ENCODE measurements at regions not wholly inside any gene's neighbourhood (a gene's known extent, or its start where the extent isn't known, plus 50 kb on each side); places are given as distances from the start of the nearest gene placed in this dataset.

DNA sequence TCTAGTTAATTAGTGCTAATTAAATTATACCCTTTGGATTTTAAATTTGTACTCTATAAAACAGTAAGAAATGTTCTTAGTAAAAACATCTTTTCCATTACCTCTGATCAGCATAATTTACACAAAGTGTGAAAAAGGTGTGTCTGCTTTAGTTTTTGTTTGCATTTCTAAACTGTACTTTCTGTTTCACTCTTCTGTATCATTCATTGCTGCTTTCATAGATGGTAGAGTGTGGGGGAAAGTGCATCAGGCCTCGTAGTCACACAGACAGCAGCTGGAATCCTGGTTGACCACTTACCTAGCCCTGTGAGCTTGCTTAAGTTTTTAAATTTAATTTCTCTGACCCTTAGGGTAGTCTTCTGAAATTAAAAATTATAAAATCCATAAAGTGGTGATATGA is 275.4 kb upstream of the PITX2 start:
- Mint-ChIP-seq H3K36me3 (ENCODE audit: low read depth) (no peaks in the 10 kb centered on the region), H3K27ac (ENCODE audit: unreplicated experiment) (no peak overlapping the region), H3K9me3 (ENCODE audit: low read depth) (no peaks in the 10 kb centered on the region), H3K4me3 (ENCODE audit: unreplicated experiment) (no peak overlapping the region), H3K27me3 (ENCODE audit: low read depth) (peaks cover 21% of the 10 kb centered on the region), H3K4me1 (ENCODE audit: low read depth) (no peaks in the 10 kb centered on the region)
- TF ChIP-seq, protein P1, sequence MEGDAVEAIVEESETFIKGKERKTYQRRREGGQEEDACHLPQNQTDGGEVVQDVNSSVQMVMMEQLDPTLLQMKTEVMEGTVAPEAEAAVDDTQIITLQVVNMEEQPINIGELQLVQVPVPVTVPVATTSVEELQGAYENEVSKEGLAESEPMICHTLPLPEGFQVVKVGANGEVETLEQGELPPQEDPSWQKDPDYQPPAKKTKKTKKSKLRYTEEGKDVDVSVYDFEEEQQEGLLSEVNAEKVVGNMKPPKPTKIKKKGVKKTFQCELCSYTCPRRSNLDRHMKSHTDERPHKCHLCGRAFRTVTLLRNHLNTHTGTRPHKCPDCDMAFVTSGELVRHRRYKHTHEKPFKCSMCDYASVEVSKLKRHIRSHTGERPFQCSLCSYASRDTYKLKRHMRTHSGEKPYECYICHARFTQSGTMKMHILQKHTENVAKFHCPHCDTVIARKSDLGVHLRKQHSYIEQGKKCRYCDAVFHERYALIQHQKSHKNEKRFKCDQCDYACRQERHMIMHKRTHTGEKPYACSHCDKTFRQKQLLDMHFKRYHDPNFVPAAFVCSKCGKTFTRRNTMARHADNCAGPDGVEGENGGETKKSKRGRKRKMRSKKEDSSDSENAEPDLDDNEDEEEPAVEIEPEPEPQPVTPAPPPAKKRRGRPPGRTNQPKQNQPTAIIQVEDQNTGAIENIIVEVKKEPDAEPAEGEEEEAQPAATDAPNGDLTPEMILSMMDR (IDR thresholded peaks at IDR 0.05), result no peak
- DNase-seq (ENCODE audit: low spot score), result no peak

GRCh38 chr4:110900213-110900769 is 277.4 kb upstream of the PITX2 start:
- Mint-ChIP-seq H3K27me3 (ENCODE audit: low read depth) (peaks cover 21% of the 10 kb centered on the region), H3K27ac (ENCODE audit: unreplicated experiment) (no peak overlapping the region)

DNA sequence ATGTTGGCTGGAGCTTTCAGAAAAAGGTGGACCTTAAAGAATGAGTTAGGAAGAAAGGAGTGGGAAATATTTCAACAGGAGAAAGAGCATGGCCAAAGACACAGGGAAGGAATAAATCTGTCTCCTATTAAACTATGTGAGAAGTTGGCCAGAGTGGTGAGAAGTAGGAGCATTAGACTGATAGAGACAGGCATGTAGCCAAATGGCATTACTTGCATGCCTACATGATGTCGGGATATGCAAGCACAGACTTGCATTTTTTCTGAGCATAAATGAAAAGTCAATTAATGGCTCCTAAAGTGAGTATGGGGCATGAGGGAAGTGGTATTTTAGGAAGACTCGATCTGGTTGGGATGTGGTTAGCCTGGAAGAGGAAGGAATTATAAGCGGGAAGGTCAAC is 279.6 kb upstream of the PITX2 start:
- Mint-ChIP-seq H3K36me3 (ENCODE audit: low read depth) (no peaks in the 10 kb centered on the region), H3K27ac (ENCODE audit: unreplicated experiment) (no peak overlapping the region), H3K9me3 (ENCODE audit: low read depth) (no peaks in the 10 kb centered on the region), H3K4me1 (ENCODE audit: low read depth) (no peaks in the 10 kb centered on the region), H3K4me3 (ENCODE audit: unreplicated experiment) (no peak overlapping the region), H3K27me3 (ENCODE audit: low read depth) (peaks cover 24% of the 10 kb centered on the region)
- DNase-seq (ENCODE audit: low spot score), result no peak
- TF ChIP-seq, protein P1 (IDR thresholded peaks at IDR 0.05), result no peak

More at GRCh38 chr4:110900213-110900769, 277.4 kb upstream of the PITX2 start:
- no peak overlapping the region for H3K4me3 Mint-ChIP-seq (ENCODE audit: unreplicated experiment)
- H3K4me1 Mint-ChIP-seq (ENCODE audit: low read depth), result no peaks in the 10 kb centered on the region
- no peak for DNase-seq (ENCODE audit: low spot score)
- no peaks in the 10 kb centered on the region for H3K36me3 Mint-ChIP-seq (ENCODE audit: low read depth)
- H3K9me3 Mint-ChIP-seq (ENCODE audit: low read depth), result no peaks in the 10 kb centered on the region
- TF ChIP-seq, protein P1 (IDR thresholded peaks at IDR 0.05), result no peak

GRCh38 chr4:110904435-110905065 is 281.7 kb upstream of the PITX2 start:
- H3K27ac Mint-ChIP-seq (ENCODE audit: unreplicated experiment), result no peak overlapping the region
- no peaks in the 10 kb centered on the region for H3K36me3 Mint-ChIP-seq (ENCODE audit: low read depth)

GRCh38 chr4:110905367-110905766 is 282.5 kb upstream of the PITX2 start:
- TF ChIP-seq, protein P1 (IDR thresholded peaks at IDR 0.05), result no peak
- Mint-ChIP-seq H3K27me3 (ENCODE audit: low read depth) (peaks cover 21% of the 10 kb centered on the region), H3K4me3 (ENCODE audit: unreplicated experiment) (no peak overlapping the region), H3K36me3 (ENCODE audit: low read depth) (no peaks in the 10 kb centered on the region), H3K9me3 (ENCODE audit: low read depth) (no peaks in the 10 kb centered on the region), H3K27ac (ENCODE audit: unreplicated experiment) (no peak overlapping the region), H3K4me1 (ENCODE audit: low read depth) (no peaks in the 10 kb centered on the region)
- DNase-seq (ENCODE audit: low spot score), result no peak

More at GRCh38 chr4:110904435-110905065, 281.7 kb upstream of the PITX2 start:
- Mint-ChIP-seq H3K4me1 (ENCODE audit: low read depth) (no peaks in the 10 kb centered on the region), H3K4me3 (ENCODE audit: unreplicated experiment) (no peak overlapping the region), H3K27me3 (ENCODE audit: low read depth) (peaks cover 20% of the 10 kb centered on the region), H3K9me3 (ENCODE audit: low read depth) (no peaks in the 10 kb centered on the region)
- no peak for DNase-seq (ENCODE audit: low spot score)
- TF ChIP-seq, protein P1 (IDR thresholded peaks at IDR 0.05), result no peak
